HG03354 (cell line): ENCODE measurements at regions not wholly inside any gene's neighbourhood (a gene's known extent, or its start where the extent isn't known, plus 50 kb on each side); places are given as distances from the start of the nearest gene placed in this dataset.

Source experiments
- ATAC-seq: cut with Tn5 transposase; IDR thresholded peaks from one replicate; pipeline ENCODE4 v1.9.1; 2021; ENCODE audit warnings: mild to moderate bottlenecking; ENCODE audit not compliant: unreplicated experiment, poor library complexity, severe bottlenecking

GRCh38 chr17:79410681-79411080, 200.2 kb downstream of the RBFOX3 start:
- no peak for ATAC-seq

GRCh38 chr17:79408251-79408650, 202.6 kb downstream of the RBFOX3 start:
- ATAC-seq: no peak

GRCh38 chr17:79407385-79407784, 203.5 kb downstream of the RBFOX3 start:
- ATAC-seq: no peak

- no peak for ATAC-seq
Observed at GRCh38 chr17:79406316-79406715, 204.5 kb downstream of the RBFOX3 start.

- ATAC-seq: no peak
Observed at GRCh38 chr17:79405823-79406222, 205.0 kb downstream of the RBFOX3 start.

GRCh38 chr17:79404136-79404911, 206.5 kb downstream of the RBFOX3 start:
- ATAC-seq: no peak

- no peak for ATAC-seq
Observed at GRCh38 chr17:79401704-79402674, 208.9 kb downstream of the RBFOX3 start.

GRCh38 chr17:79400989-79401703, 209.7 kb downstream of the RBFOX3 start:
- no peak for ATAC-seq

- ATAC-seq: no peak
Observed at GRCh38 chr17:79399610-79400144, 211.2 kb downstream of the RBFOX3 start.

GRCh38 chr17:79398441-79398840, 212.4 kb downstream of the RBFOX3 start:
- ATAC-seq: no peak

- no peak for ATAC-seq
Observed at GRCh38 chr17:79396696-79397095, 214.2 kb downstream of the RBFOX3 start.

GRCh38 chr17:79395545-79395944, 215.3 kb downstream of the RBFOX3 start:
- no peak for ATAC-seq

- ATAC-seq: no peak
Observed at GRCh38 chr17:79395066-79395465, 215.8 kb downstream of the RBFOX3 start.

- no peak for ATAC-seq
Observed at GRCh38 chr17:79393358-79394052, 217.3 kb downstream of the RBFOX3 start.

- no peak for ATAC-seq
Observed at GRCh38 chr17:79392598-79392997, 218.3 kb downstream of the RBFOX3 start.

- no peak for ATAC-seq
Observed at GRCh38 chr17:79391376-79392233, 219.2 kb downstream of the RBFOX3 start.

GRCh38 chr17:79389896-79390295, 221.0 kb downstream of the RBFOX3 start:
- no peak for ATAC-seq

GRCh38 chr17:79388556-79389295, 222.1 kb downstream of the RBFOX3 start:
- no peak for ATAC-seq
